ENCODE measurements at regions not wholly inside any gene's neighbourhood (a gene's known extent, or its start where the extent isn't known, plus 50 kb on each side); places are given as distances from the start of the nearest gene placed in this dataset.

DNA sequence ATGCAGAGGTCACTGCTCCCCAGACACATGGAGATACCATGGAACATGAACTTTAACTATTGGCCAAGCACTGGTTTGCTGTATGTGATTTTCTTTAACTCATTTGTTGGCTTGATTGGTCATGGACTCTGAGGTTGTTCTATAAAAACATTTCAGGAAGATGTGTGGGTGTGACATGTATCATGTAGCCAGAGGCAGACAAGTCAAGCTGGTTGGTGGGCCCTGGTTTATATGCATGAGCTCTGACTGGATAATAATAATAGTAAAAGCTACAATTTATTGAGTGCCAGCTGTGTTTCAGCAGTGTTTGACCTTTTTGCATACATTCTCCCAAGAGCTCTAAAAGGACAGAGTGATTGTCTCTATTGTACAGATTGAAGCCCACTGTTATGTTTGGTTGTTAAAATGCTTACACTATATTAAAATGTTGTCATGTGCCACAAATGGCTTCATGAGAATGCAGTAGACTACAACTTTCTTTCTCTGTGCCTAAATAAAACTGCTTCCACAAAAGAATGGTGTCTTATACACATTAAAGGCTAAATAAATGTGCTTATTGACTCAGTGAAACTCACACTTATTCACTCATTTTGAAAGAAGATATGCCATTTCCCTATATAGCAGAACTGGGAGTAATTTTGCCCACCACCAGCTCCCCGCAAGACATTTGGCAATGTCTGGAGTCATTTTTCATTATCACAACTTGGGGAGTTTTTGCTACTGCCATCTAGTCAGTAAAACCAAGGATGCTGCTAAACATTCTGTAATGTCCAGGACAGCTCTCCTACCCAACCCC, 243.6 kb upstream of the NFE2L3 start:
- TF ChIP-seq YY1 (IDR thresholded peaks at IDR 0.05; ENCODE audit: insufficient read depth, insufficient read length) (no peak), SUZ12 (IDR thresholded peaks at IDR 0.05; ENCODE audit: extremely low read depth, insufficient read depth, insufficient read length) (no peak), ZNF274 (IDR thresholded peaks at IDR 0.05; ENCODE audit: low read depth, low read length) (no peak)

Measured in NT2/D1 (cell line).